HG03175 (cell line): ENCODE measurements at regions not wholly inside any gene's neighbourhood (a gene's known extent, or its start where the extent isn't known, plus 50 kb on each side); places are given as distances from the start of the nearest gene placed in this dataset.

Source experiments
- ATAC-seq: cut with Tn5 transposase; IDR thresholded peaks from one replicate; pipeline ENCODE4 v1.9.1; 2021; ENCODE audit warnings: mild to moderate bottlenecking, moderate library complexity; ENCODE audit not compliant: unreplicated experiment

DNA sequence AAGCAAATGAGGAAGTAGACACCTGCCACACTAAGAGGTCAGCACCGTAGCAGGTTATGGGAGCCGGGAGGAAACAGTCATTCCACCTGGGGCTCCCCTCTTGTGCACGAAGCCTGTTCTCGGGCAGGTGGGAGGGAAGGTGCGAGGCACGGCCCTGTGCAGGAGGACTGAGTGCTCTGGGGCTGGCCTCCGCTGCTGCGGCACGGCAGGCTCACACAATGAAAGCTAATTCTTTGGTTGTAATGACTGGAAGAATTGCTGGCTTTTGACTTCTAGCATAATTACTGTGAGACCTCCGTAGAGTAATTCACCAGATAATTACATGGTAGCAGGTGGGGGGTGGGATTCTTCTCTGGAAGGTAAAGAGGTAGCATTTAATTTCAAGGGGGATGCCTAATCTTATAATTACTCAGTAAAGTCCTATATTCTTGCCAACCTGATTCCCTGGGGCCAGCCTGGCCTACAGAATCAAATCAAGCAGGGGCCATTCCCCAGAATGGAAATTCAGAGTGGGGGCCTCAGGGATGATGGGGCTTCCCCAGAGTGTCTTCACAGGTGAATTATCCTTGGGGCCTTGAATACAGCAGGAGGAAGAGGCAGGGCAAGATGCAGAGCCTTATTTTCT is 129.1 kb downstream of the TPRA1 start:
- no peak for ATAC-seq

DNA sequence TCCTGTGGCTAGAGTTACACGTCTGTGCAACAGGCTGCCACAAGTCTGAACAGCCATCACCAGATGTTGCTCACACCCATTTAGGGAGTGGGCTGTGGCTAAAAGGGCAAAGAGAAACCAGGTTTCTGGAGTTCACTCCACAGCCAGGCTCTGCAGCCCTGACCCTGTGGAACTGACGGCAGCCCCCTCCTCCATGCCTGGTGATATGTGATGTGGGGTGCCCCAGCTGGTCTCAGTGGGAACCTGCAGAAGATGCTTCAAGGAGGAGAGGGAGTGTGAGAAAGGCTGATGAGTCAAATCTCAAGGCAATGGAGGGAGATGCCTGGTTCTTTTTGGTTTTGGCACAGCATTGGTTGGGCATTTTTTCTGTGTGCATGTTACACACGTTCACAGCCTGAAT is 130.6 kb downstream of the TPRA1 start:
- no peak for ATAC-seq

DNA sequence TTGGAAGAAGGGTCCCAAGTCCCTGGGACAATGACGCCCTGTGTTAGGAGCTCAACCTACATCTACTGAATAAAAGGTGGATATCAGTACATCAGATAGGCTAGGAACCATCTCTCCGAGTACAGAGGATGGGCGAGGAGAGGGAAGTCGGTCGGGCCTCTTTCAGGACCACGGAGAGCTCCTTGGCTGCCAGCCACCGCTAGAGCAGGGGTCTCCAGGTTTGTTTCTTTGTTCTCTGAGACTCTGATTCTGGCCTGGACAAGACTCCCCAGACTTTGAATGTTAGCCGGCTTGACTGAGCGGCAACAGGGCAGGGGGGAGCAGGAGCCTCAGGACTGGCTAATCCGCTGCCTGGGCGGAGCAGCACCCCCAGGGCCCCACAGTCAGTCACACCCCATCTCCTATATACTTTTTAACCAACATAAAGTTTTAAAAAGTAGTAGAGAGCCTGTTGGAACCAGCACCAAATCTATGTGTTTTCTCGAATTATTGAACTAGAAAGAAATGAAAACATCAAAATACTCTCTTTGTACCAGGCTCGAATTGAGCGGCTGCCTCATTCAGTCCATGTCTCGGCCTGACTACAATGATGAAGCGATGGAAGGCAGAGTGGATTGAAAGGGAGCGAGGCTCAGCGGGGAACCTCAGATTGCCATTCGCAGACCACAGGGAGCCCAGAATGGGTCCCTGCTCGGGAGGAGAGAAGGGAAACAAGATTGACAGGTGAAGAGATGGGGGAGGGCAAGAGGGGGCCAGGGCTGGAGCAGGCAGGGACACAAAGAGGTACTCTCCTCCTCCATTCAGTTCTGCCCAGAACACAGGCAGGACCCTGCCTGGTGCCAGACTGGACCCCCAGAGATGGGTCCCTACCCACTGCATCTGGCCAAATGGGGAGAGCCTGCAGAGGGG is 131.6 kb downstream of the TPRA1 start:
- no peak for ATAC-seq

DNA sequence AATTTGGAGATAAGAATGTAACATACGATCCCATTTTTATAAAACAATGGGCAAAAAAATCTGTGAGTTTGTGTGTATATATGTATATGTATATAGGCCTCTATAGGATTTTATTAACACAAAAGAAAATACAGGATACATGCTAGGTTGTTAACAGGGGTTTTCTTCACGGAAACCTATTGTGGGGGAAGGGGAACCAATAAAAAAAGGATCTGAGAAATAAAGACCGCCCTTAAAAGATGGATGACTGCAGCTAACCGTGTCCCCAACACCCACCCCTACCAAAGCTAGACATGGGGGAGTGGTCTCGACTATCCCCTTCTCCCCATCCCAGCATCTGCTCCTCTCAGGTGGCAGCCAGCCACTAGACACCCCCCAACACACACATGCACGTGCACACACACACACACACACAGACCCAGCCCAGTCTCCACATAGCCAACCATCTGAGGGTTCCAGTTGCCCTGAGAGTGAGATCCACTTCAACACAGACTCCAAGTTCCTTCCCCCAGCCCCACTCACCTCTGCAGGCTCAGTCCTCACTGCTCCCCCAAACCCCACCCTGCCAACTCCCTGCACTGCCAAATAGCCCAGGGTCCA is 132.9 kb downstream of the TPRA1 start:
- ATAC-seq = no peak

DNA sequence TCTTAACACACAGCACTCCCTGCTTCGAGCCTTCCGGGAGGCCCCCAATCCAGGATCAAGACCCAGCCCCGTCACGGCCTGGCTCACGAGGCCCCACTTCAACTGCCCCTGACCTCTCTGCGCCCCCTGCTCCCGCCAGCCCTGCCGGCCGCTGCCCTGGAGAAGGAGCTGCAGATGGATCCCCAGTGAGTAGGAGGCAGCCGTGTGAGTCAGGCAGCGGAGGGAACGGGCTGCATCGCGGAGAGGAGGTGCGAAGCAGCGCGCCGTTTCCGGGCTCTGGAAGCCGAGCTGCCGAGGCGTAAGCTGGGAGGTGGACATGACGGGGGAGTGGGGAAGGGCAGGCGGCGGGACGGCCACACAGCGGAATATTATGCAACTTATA is 133.4 kb downstream of the TPRA1 start:
- no peak for ATAC-seq

DNA sequence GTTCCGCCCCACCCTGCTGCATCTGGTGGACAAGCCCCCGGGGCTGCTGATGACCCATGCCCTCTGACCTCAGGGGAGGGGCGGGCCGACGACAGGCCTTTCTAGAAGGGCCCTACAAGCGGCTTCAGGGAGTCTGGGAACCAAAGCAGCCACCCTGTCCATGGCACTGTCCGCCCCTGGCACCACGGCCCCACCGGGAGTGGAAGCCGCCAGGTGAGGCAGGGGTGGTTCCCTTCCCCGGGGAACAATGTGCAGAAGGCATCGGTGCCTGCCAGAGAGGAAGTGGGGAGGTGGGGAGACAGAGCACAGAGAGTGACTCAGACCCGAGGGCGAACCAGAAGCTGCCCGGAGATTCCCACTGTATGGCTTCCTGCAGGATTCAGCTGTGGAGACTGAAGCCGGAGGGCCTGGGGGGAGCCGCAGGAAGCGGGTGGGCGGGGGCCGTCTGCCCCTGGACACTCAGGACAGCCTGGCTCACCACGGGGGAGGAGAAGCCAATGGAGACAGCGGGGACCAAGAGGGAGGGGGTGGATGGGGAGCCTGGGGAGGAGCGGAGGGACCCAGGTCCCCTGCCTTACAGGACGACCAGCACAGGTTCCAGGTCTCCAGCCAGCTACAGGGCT is 134.0 kb downstream of the TPRA1 start:
- ATAC-seq = no peak

DNA sequence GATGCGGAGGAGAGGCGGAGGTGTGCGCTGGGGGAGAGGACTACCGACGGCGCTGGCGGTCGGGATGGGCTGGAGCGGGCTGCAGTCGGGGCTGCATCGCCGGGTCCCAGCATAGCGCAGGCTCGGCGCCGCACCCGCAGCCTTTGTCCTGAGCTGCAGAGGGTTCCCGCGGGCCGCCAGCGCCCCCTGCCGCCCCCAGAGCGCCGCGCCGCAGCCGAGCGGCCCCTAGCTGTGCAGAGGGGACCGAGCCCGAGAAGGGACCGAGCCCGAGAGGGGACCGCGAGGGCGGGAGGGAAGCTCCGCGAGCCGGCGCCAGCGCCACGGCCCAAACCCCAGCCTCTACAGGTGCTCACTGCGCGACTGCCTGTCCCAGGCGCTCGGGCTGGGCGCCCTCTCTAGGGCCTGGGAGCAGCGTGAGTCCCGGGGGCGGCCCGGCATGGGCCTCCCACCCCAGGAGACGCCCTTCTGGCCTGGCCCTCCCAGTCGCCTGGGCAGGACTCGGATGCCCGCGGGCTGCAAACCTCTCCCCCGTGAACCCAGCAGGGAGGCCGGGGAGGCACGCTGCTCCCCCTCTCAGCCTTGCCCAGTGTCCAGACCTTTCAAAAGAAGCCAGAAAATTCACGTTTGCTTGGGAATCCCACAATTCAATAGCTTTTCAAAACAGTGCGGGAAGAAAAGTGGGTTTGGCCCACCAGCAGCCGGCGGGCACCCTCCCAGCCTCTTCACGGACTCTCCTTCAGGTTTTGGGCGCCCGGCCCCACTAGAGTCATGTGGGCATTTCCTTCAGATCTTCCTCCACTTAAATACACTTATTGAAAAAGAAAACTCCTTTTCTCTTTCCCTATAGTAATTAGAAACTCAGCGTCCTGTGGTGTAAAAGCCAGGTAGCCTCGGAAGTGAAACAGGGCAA is 134.7 kb downstream of the TPRA1 start:
- ATAC-seq = peak; percentile 72

DNA sequence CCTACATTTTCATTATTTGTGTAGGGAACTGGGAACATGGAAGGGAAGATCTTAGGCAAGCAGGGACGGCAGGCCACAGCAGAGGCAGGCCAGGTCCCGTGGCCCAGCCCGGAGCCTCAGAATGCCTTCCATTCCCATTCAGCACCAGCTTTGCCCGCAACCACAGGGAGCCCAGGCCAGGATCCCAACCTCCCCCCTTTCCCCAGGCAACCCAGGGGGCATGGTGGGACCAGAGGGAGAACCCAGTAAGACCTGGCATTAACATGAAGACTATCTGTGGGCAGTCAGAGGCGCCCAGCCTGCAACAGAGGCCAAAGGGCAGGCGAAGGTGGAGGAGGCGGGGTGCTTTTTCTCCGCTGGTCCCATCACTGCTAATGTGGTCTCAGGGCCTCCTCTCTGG is 135.6 kb downstream of the TPRA1 start:
- ATAC-seq = no peak

DNA sequence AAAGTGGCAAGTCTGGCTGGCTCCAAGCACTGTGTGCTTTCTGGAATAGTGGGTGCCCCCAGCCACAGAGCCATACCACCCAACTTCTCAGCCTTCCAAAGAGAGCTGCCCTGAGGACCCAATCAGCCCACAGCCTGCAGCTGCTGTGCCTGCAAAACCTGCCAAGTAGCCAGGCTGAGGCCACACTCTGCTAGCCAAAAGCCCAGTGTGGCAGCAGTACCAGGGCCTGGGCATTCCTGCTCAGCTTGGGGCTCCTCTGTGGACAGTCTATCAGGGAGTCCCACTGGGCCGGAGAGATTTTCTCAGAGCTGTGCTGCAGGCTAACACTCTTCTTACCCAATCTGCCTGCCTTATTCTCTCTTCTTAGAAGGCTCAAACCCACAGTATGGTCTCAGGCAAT is 136.5 kb downstream of the TPRA1 start:
- ATAC-seq = no peak

DNA sequence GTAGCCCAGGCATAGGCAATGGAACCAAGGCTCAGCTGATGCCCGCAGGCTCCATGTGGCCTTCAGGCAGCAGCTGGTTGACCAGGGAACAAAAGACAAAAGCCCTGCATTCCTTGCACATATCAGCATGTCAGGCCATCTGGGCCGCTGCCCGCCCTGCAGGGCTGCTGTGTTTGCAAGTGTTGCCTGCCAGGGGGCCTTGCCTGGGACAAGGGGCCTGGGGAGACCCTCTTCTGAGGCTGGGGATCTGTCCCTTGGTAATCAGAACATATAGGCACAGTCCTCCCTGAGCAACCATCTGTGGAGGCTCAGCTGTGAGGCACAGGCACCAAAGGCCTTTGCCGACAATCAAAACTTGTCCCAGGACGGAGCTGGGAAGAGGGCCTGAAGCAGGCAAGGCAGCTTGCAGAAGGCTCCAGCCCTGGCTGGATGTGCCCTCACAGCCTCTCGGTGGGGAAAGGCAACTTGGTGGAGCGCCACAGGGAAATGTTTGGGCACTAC is 138.2 kb downstream of the TPRA1 start:
- no peak for ATAC-seq

DNA sequence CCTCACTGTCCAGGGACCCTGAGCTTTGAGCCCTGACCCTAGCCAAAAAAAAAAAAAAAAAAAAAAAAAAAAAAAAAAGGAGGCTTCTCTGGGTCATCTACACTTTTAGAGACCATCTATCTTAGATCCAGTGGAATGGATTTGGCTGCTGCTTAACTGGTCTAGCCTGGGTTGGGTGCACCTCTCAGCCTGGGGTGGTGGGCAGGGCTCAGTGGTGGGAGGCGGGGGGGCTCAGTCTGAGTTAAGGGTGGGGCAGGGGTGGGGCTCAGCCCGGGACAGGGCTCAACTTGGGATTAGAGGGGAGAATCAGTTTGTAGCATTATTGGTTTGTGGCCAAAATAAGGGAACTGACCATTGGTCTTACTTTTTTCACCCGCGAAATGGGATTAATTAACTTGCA is 139.2 kb downstream of the TPRA1 start:
- ATAC-seq = no peak

DNA sequence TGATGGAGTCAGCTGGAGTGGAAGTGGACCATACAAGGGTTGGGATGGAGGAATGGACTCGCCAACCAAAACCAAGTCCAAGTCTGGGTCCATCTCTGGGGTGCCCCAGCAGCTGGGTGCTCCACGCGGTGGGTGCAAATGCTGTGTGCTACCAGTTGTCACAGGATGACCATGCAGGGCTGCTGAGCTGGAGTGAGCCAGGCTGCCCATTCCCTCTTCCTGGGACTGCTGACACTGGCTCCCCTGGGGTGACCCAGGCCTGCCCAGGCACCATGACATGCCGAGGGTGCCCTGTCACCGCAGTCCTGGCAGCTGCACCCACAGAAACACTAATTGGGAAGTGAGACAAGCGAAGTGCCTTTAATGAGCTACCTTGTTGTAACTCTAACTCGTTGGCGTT is 140.2 kb downstream of the TPRA1 start:
- ATAC-seq = no peak

DNA sequence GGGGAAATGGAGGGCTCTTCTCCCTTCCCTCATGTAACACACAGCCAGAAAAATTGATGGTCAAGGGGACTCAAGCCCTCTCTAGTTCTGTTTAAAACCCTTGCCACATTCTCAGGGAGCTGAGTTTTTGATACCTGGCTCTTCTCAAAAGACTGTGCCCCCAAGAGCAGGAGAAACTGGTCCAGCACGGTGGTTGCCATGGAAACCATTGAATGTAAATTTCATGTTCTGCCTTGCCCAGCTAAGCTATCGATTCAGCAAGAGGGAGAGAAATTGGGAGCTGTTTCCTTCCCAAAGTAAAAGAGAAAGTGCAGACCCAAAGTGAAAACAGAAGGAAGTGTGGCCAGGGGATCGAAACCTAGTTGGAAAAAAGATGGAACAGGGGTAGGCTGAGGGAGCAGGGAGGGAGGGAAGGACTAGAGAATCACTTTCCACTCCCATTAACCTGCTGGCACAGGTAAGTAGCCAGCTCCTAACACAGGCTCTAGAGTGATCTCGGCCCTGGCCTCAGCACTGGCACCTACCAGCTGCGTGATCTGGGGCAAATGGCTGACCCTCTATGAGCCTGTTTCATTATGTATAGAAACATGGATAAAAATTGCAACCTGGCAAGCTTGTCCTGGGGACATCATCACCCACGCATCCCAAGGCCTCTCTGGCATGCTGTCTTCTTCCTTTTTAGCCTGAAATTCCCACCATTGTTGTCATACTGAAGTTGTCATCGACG is 140.9 kb downstream of the TPRA1 start:
- no peak for ATAC-seq

DNA sequence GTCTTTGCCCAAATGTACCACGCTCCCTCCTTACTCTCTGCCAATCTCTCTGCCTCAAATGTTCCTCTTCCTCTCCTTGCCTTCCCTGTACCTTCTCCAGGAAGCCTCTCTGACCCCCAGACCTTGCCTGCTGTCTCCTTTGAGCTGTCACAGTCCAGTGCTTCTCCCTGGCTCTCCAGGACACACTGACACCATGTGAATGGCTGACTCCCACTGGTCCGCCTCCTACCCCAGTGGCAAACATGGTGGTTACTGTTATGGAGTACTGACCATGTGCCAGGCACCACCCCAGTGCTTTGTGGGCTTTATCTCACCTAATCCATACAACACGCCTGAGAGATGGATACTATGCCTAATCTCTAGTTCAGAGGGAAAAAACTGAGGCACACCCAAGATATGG is 141.9 kb downstream of the TPRA1 start:
- no peak for ATAC-seq

DNA sequence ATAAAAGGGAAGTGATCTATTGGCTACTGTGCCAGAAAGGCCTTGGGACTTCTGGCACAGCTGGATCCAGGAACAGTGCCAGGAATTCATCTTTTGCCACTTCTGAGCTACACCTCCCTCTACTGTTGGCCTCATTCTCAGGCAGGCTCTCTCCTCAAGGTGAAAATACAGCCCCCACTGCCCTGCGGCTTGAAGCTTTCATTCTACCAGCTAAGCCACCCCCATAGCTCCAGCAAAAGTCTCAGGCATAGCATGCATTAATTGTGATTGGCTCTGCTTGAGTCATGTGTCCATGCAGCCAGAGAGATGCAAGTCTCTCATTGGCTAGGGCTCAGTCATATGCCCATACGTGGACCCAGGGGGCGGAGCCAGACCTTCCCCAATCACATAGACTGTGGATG is 142.4 kb downstream of the TPRA1 start:
- ATAC-seq = no peak

DNA sequence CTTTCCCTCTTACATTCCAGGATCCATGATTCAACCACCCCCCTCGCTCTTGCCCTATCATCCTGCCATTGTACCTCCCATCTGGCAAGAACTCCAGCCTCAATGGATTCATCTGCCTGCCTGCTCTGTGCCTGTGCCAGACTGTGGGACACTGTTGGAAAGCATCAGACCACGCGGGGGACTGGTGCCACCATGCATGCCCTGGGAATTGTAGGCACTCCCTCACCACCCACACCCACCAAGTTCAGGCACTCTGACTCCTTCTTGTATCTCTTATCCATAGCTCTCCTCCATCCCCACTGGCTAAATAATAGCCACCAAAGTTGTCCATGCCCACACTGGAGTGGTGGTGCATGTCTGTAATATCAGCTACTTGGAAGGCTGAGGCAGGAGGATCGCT is 143.8 kb downstream of the TPRA1 start:
- no peak for ATAC-seq

DNA sequence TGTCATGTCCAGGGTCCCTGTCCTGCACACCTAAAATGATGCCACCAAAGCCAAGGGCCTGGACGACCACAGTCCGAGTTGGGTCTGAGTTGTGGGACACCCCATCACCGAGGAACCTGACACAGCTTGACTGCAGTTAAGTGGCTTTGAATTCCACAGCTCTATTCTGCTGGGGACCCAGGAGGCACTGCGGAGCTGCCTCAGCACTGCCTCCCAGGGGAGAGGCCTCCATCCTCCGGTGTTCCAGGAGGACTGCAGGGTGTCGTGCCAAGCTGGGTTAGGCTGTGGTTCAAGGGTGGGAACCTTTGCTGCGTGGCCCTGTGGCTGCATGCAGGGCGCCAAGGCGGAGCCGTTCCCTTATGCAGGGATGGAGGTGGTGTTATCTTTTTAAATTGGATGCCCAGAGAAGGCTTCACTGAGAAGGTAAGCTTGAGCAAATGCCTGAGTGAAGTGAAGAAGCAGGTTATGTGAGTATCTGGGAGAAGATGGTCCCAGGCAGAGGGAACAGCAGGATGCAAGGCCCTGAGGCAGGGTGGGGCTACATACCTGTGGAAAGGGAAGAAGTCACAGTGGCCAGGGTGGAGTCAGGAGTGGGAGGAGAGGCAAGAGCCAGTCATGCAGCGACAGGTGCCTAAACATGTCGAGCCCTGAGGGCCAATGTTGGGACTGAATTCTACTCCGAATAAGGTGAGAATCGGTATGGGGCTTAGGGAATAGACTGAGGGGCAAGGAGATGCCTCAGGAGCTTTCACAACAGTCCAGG is 144.8 kb downstream of the TPRA1 start:
- ATAC-seq = no peak

DNA sequence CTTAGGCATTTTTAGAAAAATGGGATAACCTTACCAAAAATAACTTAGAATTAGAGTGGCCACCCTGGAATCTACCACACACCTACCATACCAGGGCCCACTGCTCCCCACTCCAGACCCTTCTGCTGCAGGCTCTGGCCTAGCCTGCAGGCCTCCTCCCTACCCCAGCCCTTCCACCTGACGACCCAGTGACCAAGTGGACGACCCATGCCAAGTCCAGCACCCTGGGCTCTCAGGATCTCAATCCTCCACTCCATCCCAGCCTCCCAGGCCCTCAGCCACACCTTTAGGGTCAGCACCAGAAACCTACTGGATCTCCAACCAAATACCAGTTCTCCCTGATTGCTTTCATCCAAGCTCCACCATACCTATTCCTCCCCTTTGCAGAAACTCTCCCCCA is 145.8 kb downstream of the TPRA1 start:
- no peak for ATAC-seq
